ENCODE measurements at regions not wholly inside any gene's neighbourhood (a gene's known extent, or its start where the extent isn't known, plus 50 kb on each side); places are given as distances from the start of the nearest gene placed in this dataset.

- Histone ChIP-seq H3K27ac (ENCODE audit: low read depth, low read length) (no peak overlapping the region), H3K36me3 (ENCODE audit: insufficient read depth, low read length) (no peaks in the 10 kb centered on the region), H3K4me1 (ENCODE audit: insufficient read depth, low read length) (no peaks in the 10 kb centered on the region), H3K4me3 (ENCODE audit: insufficient read depth, low read length) (no peak overlapping the region), H4K20me1 (ENCODE audit: insufficient read depth, low read length) (no peaks in the 10 kb centered on the region), H2AFZ (ENCODE audit: low read length) (no peak overlapping the region), H3K79me2 (ENCODE audit: insufficient read depth, low read length) (no peaks in the 10 kb centered on the region), H3K4me2 (ENCODE audit: insufficient read depth, low read length) (no peak overlapping the region), H3K27me3 (ENCODE audit: insufficient read depth, low read length) (no peaks in the 10 kb centered on the region), H3K9me3 (ENCODE audit: low read depth, low read length) (no peaks in the 10 kb centered on the region)
- DNase-seq (ENCODE audit: insufficient read length, low spot score, missing footprints) = no peak
- TF ChIP-seq CTCF (IDR thresholded peaks at IDR 0.05; ENCODE audit: extremely low read depth, low read depth, low read length) = no peak
These were observed 204.2 kb downstream of the CHRM3 start for GRCh38 chr1:239590556-239590955.

GRCh38 chr1:239593527-239593926 is 207.2 kb downstream of the CHRM3 start:
- no peak overlapping the region for H3K4me2 ChIP-seq (ENCODE audit: insufficient read depth, low read length)
- no peaks in the 10 kb centered on the region for H3K27me3 ChIP-seq (ENCODE audit: insufficient read depth, low read length)
- no peak for TF ChIP-seq CTCF (IDR thresholded peaks at IDR 0.05; ENCODE audit: extremely low read depth, low read depth, low read length)
- no peaks in the 10 kb centered on the region for H3K9me3 ChIP-seq (ENCODE audit: low read depth, low read length)
- no peaks in the 10 kb centered on the region for H4K20me1 ChIP-seq (ENCODE audit: insufficient read depth, low read length)
- no peaks in the 10 kb centered on the region for H3K36me3 ChIP-seq (ENCODE audit: insufficient read depth, low read length)
- no peak overlapping the region for H3K4me3 ChIP-seq (ENCODE audit: insufficient read depth, low read length)
- H3K27ac ChIP-seq (ENCODE audit: low read depth, low read length) = no peak overlapping the region
- DNase-seq (ENCODE audit: insufficient read length, low spot score, missing footprints) = no peak
- no peaks in the 10 kb centered on the region for H3K4me1 ChIP-seq (ENCODE audit: insufficient read depth, low read length)
- H2AFZ ChIP-seq (ENCODE audit: low read length) = no peak overlapping the region
- no peaks in the 10 kb centered on the region for H3K79me2 ChIP-seq (ENCODE audit: insufficient read depth, low read length)

GRCh38 chr1:239600588-239600987 is 214.2 kb downstream of the CHRM3 start:
- Histone ChIP-seq H3K4me2 (ENCODE audit: insufficient read depth, low read length) (no peak overlapping the region), H2AFZ (ENCODE audit: low read length) (no peak overlapping the region), H3K27me3 (ENCODE audit: insufficient read depth, low read length) (no peaks in the 10 kb centered on the region), H3K9me3 (ENCODE audit: low read depth, low read length) (peaks cover 2% of the 10 kb centered on the region), H3K4me1 (ENCODE audit: insufficient read depth, low read length) (no peaks in the 10 kb centered on the region), H4K20me1 (ENCODE audit: insufficient read depth, low read length) (no peaks in the 10 kb centered on the region), H3K79me2 (ENCODE audit: insufficient read depth, low read length) (no peaks in the 10 kb centered on the region), H3K27ac (ENCODE audit: low read depth, low read length) (no peak overlapping the region), H3K4me3 (ENCODE audit: insufficient read depth, low read length) (no peak overlapping the region), H3K36me3 (ENCODE audit: insufficient read depth, low read length) (no peaks in the 10 kb centered on the region)
- DNase-seq (ENCODE audit: insufficient read length, low spot score, missing footprints) = no peak
- no peak for TF ChIP-seq CTCF (IDR thresholded peaks at IDR 0.05; ENCODE audit: extremely low read depth, low read depth, low read length)

- H3K79me2 ChIP-seq (ENCODE audit: insufficient read depth, low read length) = no peaks in the 10 kb centered on the region
- no peak overlapping the region for H3K27ac ChIP-seq (ENCODE audit: low read depth, low read length)
- no peak overlapping the region for H2AFZ ChIP-seq (ENCODE audit: low read length)
- H3K4me3 ChIP-seq (ENCODE audit: insufficient read depth, low read length) = no peak overlapping the region
- peaks cover 2% of the 10 kb centered on the region for H3K9me3 ChIP-seq (ENCODE audit: low read depth, low read length)
- TF ChIP-seq CTCF (IDR thresholded peaks at IDR 0.05; ENCODE audit: extremely low read depth, low read depth, low read length) = no peak
- no peak overlapping the region for H3K4me2 ChIP-seq (ENCODE audit: insufficient read depth, low read length)
- no peaks in the 10 kb centered on the region for H3K36me3 ChIP-seq (ENCODE audit: insufficient read depth, low read length)
- no peaks in the 10 kb centered on the region for H4K20me1 ChIP-seq (ENCODE audit: insufficient read depth, low read length)
- H3K4me1 ChIP-seq (ENCODE audit: insufficient read depth, low read length) = no peaks in the 10 kb centered on the region
- DNase-seq (ENCODE audit: insufficient read length, low spot score, missing footprints) = no peak
- H3K27me3 ChIP-seq (ENCODE audit: insufficient read depth, low read length) = no peaks in the 10 kb centered on the region
These were observed 214.7 kb downstream of the CHRM3 start for GRCh38 chr1:239601108-239601507.

All from osteoblast (primary cell).